Iris pigment epithelial cell (primary cell): ENCODE measurements at regions not wholly inside any gene's neighbourhood (a gene's known extent, or its start where the extent isn't known, plus 50 kb on each side); places are given as distances from the start of the nearest gene placed in this dataset.
"Not testable (repeated sequence)": the region's sequence is repeated elsewhere in the genome, so short reads cannot be mapped to it uniquely, and the experiment has no call there.

Experiments
- DNase-seq: peaks from one replicate; pipeline ENCODE4 v3.0.0-alpha.2; 2011; ENCODE audit warnings: low read depth

- no peak for DNase-seq
Measured at GRCh38 chr11:45754741-45755140, 50.2 kb upstream of the SLC35C1 start.

- peak; percentile 45 for DNase-seq
Measured at GRCh38 chr11:45754261-45754709, 50.7 kb upstream of the SLC35C1 start.

GRCh38 chr11:45752106-45752505 is 52.8 kb upstream of the SLC35C1 start:
- no peak for DNase-seq

DNA sequence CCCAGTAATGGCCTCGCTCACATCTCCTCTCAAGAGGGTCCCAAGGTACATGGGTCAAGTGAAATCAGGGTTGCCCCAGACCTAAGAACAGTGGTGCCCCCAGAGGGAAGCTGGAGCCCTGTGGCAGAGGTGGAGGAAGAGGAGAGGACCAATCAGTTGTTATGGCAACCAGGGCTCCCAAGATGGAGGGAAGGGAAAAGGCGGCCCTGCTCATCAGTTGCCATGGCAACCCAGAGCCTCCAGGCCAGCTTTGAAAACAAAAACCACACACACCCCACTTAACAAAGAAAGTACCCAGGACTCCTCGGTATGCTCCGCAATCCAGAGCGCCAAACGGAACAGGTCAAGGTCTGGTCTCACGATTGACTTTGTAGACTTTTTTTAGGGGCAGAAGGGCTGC is 53.5 kb upstream of the SLC35C1 start:
- DNase-seq, result no peak

GRCh38 chr11:45750439-45750838 is 54.5 kb upstream of the SLC35C1 start:
- no peak for DNase-seq

- no peak for DNase-seq
Measured at GRCh38 chr11:45748801-45749200, 56.1 kb upstream of the SLC35C1 start.

DNA sequence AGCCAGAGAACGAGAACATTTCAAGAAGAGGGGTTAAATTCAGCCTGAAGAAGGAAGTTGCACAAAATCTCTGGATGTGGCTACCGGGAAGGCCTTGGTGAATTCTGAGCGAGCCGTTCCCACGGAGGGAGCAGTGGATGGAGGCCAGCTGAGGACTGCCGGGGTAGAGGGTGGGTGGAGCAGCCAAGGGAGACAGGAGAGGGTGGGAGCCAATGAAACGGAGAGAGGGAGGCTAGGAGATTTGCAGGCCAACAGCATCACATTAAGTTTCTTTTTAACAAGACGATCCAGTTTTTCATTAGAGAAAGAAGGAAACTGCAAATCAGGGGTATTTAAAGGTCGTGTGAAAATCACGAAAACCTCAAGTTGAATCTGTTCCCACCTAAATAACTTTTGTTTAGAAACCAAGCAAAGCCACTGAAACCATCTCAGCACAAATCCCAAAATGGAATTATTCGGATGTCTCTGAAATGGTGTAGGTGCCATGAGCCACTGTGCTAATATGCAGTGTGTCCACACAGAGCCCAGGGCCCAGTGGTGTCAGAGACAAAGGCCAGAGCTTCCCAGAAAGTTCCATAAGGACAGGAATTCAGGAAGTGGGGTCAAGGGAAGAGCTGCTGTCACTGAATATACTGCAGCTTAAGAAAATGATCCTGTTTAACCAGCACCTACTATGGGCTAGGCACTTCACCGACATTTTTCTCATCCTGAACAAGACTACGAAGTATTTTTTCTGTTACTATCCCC is 59.7 kb upstream of the SLC35C1 start:
- peak; percentile 18 for DNase-seq

DNA sequence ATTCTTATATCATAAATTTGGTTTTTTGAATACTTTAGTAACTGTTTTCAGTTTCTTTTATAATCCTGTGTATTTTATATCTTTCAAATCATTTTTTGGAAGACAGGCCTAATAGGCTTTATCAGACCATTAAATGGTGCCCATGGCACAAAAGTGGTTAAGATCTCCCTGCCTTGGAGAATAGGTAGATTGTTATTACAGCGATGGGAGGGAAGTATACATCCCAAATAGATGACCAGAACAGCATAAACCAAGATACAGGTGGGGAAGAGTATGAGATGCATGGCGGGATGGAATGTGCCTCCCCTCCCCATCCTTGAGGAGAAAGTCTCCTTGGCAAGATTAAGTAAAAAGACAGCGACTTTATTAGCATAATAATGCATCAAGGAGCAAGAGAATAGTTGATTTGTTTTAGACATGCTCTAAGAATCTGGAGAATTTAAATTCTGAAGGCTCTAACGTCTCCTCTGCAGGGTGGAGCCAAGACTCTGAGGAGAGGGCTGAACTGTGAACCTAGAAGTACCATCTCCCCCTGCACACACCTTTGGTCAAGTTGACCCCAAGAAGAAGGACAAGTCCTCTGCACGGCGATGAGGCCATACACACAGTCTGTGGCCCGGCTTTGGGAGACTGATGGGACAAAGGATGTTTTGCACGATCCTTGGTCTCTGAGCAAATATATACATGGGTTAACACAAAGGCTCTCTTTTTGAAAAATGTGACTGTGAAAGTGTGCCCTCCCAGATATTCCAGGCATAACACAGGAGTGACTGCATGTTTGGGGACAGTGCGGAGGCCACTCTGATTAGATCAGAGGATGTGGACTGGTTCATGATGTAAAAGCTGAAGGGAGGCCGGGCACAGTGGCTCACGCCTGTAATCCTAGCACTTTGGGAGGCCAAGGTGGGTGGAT is 61.1 kb upstream of the SLC35C1 start:
- no peak for DNase-seq

DNA sequence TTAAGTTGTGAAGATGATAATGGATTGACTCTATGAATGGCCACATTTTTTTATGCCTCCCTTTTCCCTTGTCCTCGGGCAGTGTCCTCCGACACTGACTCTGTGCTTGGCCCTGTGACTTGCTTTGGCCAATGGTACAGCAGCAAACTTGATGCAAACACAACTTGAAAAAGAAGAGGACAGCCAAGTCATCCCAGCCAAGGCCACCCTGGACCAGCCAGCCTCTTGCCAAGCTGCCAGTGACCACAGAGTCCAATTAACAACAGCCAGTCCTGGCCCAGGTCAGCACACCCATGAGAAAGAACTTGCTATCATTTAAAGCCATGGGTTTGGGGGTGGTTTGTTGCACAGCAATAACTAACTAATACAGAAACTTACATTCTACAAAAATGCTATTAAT is 63.4 kb upstream of the SLC35C1 start:
- no peak for DNase-seq

- no peak for DNase-seq
Measured at GRCh38 chr11:45741032-45741431, 63.9 kb upstream of the SLC35C1 start.

GRCh38 chr11:45739866-45740265 is 65.1 kb upstream of the SLC35C1 start:
- DNase-seq, result no peak

GRCh38 chr11:45739071-45739470 is 65.9 kb upstream of the SLC35C1 start:
- not testable (repeated sequence) for DNase-seq

- DNase-seq, result not testable (repeated sequence)
Measured at GRCh38 chr11:45738194-45738593, 66.8 kb upstream of the SLC35C1 start.

- DNase-seq, result peak; percentile 48
Measured at GRCh38 chr11:45737056-45737455, 67.9 kb upstream of the SLC35C1 start.

DNA sequence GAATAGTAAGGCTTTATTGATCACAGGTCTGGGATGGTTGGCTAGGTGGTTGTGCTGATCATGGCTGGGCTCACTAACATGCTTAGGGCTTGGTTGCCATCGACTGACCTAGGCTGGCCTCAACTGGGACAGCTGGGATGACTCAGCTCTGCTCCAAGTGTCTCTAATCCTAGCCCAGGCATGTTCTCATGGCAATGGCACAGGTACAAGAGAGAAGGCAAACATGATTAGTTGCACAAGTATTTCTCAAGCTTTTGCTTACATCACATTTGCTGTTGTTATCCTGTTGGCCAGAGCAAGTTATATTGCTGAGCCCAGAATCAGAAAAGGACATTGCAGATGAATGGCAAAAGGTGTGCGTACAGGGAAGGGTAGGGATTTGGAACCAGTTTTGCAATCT is 68.5 kb upstream of the SLC35C1 start:
- DNase-seq, result peak; percentile 71

DNA sequence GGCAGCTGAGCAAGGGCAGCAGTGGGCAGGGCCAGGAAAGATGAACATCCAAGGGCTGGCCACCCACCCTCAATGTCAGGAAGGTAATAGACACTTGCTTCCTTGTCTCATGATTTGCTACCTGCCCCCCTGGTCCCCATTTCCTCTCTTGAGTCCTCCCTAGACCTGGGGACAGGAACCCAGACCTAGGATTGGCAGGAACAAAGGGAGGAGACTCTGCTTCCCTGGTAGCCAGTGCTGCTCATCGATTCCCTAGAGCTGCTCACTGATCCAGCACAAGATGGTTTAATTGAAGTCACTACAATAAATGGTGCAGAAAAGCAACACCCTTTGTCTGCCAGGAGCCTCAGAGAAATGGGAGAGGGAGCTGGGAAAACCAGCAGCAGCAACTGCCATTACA is 67.8 kb upstream of the CHST1 start:
- no peak for DNase-seq

DNA sequence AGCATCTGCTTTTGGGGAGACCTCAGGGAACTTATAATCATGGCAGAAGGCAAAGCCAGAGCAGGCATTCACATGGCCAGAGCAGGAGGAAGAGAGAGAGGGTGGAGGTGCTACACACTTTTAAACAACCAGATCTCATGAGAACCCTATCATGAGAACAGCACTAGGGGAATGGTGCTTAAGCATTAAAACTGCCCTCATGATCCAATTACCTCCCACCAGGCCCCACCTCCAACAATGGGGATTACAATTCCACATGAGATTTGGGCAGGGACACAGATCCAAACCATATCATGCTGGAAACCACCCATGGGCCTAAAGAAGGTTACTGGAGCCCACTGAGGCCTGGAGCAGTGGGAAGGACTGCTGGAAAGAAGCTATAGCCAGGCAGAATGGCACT is 66.9 kb upstream of the CHST1 start:
- DNase-seq, result no peak

- not testable (repeated sequence) for DNase-seq
Measured at GRCh38 chr11:45731171-45731570, 65.7 kb upstream of the CHST1 start.

DNA sequence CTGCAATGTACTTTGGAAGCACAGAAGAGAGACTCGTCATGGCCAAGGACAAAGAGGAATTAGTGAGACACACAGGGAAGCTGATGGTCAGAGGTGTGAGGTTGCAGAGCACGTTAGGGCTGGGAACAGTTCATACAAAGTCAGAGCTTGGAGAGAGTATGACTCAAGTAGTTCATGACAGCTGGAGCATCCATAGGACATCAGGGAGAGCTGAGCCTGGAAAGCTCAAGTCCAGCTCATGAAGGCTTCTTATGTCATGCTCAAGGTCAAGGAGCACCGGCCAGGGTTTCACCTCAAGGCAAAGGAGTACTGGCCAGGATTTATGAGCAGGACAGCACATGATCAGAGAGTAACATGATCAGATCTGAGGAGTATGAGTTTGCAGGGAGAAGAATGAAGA is 64.6 kb upstream of the CHST1 start:
- DNase-seq, result no peak

- no peak for DNase-seq
Measured at GRCh38 chr11:45726493-45727054, 61.2 kb upstream of the CHST1 start.

GRCh38 chr11:45725776-45726492 is 60.5 kb upstream of the CHST1 start:
- DNase-seq, result no peak

- no peak for DNase-seq
Measured at GRCh38 chr11:45725121-45725520, 59.7 kb upstream of the CHST1 start.
